ENCODE measurements at regions not wholly inside any gene's neighbourhood (a gene's known extent, or its start where the extent isn't known, plus 50 kb on each side); places are given as distances from the start of the nearest gene placed in this dataset.

- TF ChIP-seq POLR2AphosphoS5 (IDR thresholded peaks at IDR 0.05; ENCODE audit: low read length) (no peak), CREB1 (IDR thresholded peaks at IDR 0.05; ENCODE audit: low read depth) (no peak), BHLHE40 (IDR thresholded peaks at IDR 0.05; ENCODE audit: borderline replicate concordance in 1 of 2, low read depth in 2 of 2, low read length in 1 of 2) (no peak), RFX5 (IDR thresholded peaks at IDR 0.05; ENCODE audit: low read depth, low read length) (no peak), NFXL1 (IDR thresholded peaks at IDR 0.05; ENCODE audit: borderline replicate concordance) (no peak), GABPA (IDR thresholded peaks at IDR 0.05; ENCODE audit: low read depth) (no peak), CTCF (IDR thresholded peaks at IDR 0.05 in 2 of 3, conservative IDR thresholded peaks at IDR 0.05 in 1 of 3; ENCODE audit: control insufficient read depth in 2 of 3, extremely low read depth in 1 of 3, insufficient read depth in 1 of 3, low read depth in 3 of 3, low read length in 3 of 3) (no peak), SMC3 (IDR thresholded peaks at IDR 0.05; ENCODE audit: borderline replicate concordance, low read length) (no peak), EZH2 (IDR thresholded peaks at IDR 0.05; ENCODE audit: borderline replicate concordance, control insufficient read depth, low read depth, low read length) (no peak)
Observed at GRCh38 chr5:92841604-92842155, 739.3 kb downstream of the NR2F1-AS1 start.

All from GM12878 (cell line).